Mucosa of gallbladder (tissue), 1 donor: ENCODE measurements at regions not wholly inside any gene's neighbourhood (a gene's known extent, or its start where the extent isn't known, plus 50 kb on each side); places are given as distances from the start of the nearest gene placed in this dataset.

Experiments used
- DNase-seq: peaks from one replicate; pipeline ENCODE4 v3.0.0-alpha.2; 2020; ENCODE audit warnings: low spot score
- donor health status: DM: no; HTN: no; CAD: no.

DNA sequence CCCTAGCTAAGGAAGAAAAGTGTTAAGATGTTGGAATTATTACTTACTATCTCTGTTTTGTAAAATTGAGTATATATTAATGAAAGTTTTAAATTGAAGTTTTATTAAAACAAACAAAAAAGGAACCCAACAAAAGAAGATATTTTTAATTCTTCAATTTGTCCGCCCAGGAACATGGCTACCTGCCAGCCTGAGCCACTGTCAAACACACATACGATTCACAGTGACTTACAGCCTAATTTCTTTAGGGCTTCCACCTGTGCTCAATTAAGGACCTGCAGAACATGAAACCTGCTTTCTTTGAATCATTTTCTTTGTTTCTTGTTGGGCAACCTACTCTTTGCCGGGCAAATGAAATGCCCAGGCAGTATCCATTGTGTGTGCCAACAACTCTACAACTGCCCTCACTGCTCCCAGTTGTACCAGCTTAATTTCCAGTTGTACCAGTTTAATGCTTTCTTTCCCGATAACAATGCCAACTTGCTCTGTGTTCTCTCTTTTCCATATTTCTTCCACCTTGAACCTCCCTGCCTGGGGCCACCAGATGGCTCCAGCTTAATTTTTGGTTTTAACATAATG, 181.7 kb downstream of the GBA3 start:
- DNase-seq = no peak

DNA sequence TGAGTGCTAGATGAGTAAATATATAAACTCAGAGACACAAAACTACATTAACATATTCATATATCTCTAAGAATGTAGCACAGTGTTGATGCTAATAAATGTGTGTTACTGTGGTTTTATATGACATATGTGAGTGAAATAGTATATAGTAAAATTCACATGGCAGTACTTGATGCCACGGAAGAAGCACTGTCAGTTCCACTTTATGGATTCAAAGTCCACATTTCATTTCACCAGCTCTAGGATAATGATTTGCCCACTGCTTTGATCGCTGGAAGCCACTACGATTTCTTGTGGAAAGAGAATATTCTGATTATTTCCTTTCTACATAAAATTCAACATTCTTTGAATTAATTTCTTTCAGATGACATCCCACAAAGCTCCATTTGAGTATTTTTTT, 181.2 kb downstream of the GBA3 start:
- no peak for DNase-seq

DNA sequence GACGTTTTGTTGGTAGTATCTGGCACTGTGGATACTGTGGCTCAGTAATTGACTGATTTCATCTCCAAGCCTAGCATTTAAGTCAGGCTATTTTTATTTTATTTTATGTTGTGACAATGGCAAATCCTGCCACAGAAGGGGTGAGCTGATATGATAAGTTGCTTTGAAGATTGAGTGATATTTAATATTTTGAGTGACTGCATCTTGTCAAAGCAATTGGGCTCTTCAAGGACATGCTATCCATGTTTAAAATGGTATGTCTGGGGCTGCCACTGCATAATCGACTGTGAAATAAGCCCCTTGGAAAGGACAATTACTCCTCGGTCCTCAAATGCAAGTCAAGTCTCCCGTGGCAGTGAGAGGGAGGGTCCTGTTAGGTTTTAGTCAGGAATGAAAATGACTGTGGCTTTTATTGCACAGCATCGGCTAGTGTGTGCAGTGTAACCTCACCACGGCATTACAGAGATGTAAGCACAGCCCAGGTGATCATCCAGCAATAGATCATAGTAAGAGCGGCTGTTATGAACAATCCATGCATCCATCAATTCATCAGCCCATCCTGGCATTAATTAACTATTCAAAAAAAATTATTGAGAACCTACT, 178.2 kb downstream of the GBA3 start:
- no peak for DNase-seq

DNA sequence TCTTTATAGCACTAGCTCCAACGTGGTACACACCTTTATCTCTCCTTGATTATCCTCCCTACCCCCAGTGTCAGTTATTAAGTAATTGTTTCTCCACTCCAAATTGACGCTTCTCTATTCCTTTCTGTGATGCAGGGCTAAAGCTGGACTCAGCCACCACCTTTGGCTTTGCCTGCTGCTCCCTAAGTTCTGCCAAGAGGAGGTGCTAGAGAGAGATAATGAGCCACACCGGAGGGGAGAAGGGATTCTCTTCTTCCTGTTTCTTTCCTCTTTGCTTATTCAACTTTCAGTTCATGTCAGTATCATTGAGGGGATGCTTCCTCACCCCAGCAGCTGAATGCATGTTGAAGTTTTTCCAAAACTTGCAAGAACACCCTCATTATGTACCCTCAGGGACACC, 176.5 kb downstream of the GBA3 start:
- DNase-seq = no peak
